ENCODE measurements at regions not wholly inside any gene's neighbourhood (a gene's known extent, or its start where the extent isn't known, plus 50 kb on each side); places are given as distances from the start of the nearest gene placed in this dataset.

DNA sequence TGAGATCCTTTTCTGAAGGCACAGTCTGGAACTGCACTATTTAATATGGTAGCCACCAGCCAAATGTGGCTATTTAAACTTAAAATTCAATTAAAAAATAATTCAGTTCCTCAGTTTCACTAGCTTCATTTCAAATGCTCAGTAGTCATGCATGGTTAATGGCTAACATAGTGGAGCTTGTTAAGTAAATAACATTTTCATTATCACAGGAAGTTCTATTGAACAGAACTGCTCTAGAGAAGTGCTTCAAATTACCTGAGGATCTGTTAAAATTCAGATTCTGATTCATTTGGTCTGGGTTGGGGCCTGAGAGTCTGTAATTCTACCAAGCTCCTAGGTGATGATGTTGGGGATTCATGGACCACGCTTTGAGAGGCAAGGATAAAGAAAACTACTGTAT lies 109.6 kb upstream of the THRB start:
- TF ChIP-seq, protein P1, sequence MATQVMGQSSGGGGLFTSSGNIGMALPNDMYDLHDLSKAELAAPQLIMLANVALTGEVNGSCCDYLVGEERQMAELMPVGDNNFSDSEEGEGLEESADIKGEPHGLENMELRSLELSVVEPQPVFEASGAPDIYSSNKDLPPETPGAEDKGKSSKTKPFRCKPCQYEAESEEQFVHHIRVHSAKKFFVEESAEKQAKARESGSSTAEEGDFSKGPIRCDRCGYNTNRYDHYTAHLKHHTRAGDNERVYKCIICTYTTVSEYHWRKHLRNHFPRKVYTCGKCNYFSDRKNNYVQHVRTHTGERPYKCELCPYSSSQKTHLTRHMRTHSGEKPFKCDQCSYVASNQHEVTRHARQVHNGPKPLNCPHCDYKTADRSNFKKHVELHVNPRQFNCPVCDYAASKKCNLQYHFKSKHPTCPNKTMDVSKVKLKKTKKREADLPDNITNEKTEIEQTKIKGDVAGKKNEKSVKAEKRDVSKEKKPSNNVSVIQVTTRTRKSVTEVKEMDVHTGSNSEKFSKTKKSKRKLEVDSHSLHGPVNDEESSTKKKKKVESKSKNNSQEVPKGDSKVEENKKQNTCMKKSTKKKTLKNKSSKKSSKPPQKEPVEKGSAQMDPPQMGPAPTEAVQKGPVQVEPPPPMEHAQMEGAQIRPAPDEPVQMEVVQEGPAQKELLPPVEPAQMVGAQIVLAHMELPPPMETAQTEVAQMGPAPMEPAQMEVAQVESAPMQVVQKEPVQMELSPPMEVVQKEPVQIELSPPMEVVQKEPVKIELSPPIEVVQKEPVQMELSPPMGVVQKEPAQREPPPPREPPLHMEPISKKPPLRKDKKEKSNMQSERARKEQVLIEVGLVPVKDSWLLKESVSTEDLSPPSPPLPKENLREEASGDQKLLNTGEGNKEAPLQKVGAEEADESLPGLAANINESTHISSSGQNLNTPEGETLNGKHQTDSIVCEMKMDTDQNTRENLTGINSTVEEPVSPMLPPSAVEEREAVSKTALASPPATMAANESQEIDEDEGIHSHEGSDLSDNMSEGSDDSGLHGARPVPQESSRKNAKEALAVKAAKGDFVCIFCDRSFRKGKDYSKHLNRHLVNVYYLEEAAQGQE (tag by site-specific recombination; IDR thresholded peaks at IDR 0.05), result no peak
- TF ChIP-seq ZNF555 (tag by site-specific recombination; conservative IDR thresholded peaks at IDR 0.05), result no peak
- TF ChIP-seq ZNF121 (tag by site-specific recombination; IDR thresholded peaks at IDR 0.05), result no peak
- no peak for TF ChIP-seq ZNF670 (tag by site-specific recombination; IDR thresholded peaks at IDR 0.05; ENCODE audit: low read depth)
- TF ChIP-seq ZBTB8A (tag by site-specific recombination; IDR thresholded peaks at IDR 0.05), result no peak
- TF ChIP-seq ZNF146 (tag by site-specific recombination; IDR thresholded peaks at IDR 0.05), result no peak
- no peak for TF ChIP-seq ZNF157 (tag by site-specific recombination; IDR thresholded peaks at IDR 0.05)
- TF ChIP-seq, protein P2, sequence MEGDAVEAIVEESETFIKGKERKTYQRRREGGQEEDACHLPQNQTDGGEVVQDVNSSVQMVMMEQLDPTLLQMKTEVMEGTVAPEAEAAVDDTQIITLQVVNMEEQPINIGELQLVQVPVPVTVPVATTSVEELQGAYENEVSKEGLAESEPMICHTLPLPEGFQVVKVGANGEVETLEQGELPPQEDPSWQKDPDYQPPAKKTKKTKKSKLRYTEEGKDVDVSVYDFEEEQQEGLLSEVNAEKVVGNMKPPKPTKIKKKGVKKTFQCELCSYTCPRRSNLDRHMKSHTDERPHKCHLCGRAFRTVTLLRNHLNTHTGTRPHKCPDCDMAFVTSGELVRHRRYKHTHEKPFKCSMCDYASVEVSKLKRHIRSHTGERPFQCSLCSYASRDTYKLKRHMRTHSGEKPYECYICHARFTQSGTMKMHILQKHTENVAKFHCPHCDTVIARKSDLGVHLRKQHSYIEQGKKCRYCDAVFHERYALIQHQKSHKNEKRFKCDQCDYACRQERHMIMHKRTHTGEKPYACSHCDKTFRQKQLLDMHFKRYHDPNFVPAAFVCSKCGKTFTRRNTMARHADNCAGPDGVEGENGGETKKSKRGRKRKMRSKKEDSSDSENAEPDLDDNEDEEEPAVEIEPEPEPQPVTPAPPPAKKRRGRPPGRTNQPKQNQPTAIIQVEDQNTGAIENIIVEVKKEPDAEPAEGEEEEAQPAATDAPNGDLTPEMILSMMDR (tag by site-specific recombination; IDR thresholded peaks at IDR 0.05), result no peak

All from HEK293 (cell line).